H1 (cell line): ENCODE measurements at regions not wholly inside any gene's neighbourhood (a gene's known extent, or its start where the extent isn't known, plus 50 kb on each side); places are given as distances from the start of the nearest gene placed in this dataset.

ENCODE experiments used
- CREB1 ChIP-seq: IDR thresholded peaks from 2 replicates; pipeline ENCODE4 v1.6.1; 2012; ENCODE audit warnings: inconsistent platforms
- MAX ChIP-seq: IDR thresholded peaks from 2 replicates; pipeline ENCODE4 v1.6.1; 2012; ENCODE audit warnings: inconsistent platforms
- SP2 ChIP-seq: IDR thresholded peaks from 2 replicates; pipeline ENCODE4 v1.6.1; 2012; ENCODE audit warnings: mild to moderate bottlenecking, low read length, inconsistent platforms

GRCh38 chr10:52563360-52563759 is 209.2 kb downstream of the MBL2 start (continued):
- TF ChIP-seq CREB1 (no peak), SP2 (no peak), MAX (no peak)
- TF ChIP-seq, all 59 proteins: peak for 0
